UCSD-AML1 (cell line): ENCODE measurements at regions not wholly inside any gene's neighbourhood (a gene's known extent, or its start where the extent isn't known, plus 50 kb on each side); places are given as distances from the start of the nearest gene placed in this dataset.
"Not testable (repeated sequence)": the region's sequence is repeated elsewhere in the genome, so short reads cannot be mapped to it uniquely, and the experiment has no call there.

Experiments
- DNase-seq: peaks from one replicate; lab custom pipeline; 2025; ENCODE audit not compliant: unreplicated experiment; lab: John Stamatoyannopoulos, UW

- DNase-seq, result no peak
These were observed 119.2 kb upstream of the TMEM45B start for GRCh38 chr11:129696309-129696989.

GRCh38 chr11:129698212-129698611 is 117.4 kb upstream of the TMEM45B start:
- DNase-seq, result no peak

- DNase-seq, result no peak
These were observed 115.8 kb upstream of the TMEM45B start for GRCh38 chr11:129699711-129700304.

- DNase-seq, result no peak
These were observed 114.9 kb upstream of the TMEM45B start for GRCh38 chr11:129700701-129701100.

- no peak for DNase-seq
These were observed 113.9 kb upstream of the TMEM45B start for GRCh38 chr11:129701706-129702105.

- no peak for DNase-seq
These were observed 112.9 kb upstream of the TMEM45B start for GRCh38 chr11:129702410-129703398.

- no peak for DNase-seq
These were observed 111.8 kb upstream of the TMEM45B start for GRCh38 chr11:129703846-129704245.

GRCh38 chr11:129704831-129705230 is 110.8 kb upstream of the TMEM45B start:
- DNase-seq, result no peak

- DNase-seq, result no peak
These were observed 110.3 kb upstream of the TMEM45B start for GRCh38 chr11:129705341-129705740.

GRCh38 chr11:129705933-129706332 is 109.7 kb upstream of the TMEM45B start:
- DNase-seq, result no peak

- no peak for DNase-seq
These were observed 105.7 kb upstream of the TMEM45B start for GRCh38 chr11:129709801-129710398.

- no peak for DNase-seq
These were observed 105.2 kb upstream of the TMEM45B start for GRCh38 chr11:129710423-129710822.

GRCh38 chr11:129711760-129712159 is 103.9 kb upstream of the TMEM45B start:
- DNase-seq, result no peak

- DNase-seq, result not testable (repeated sequence)
These were observed 103.0 kb upstream of the TMEM45B start for GRCh38 chr11:129712486-129713240.

GRCh38 chr11:129719037-129719436 is 96.6 kb upstream of the TMEM45B start:
- no peak for DNase-seq

- DNase-seq, result no peak
These were observed 95.5 kb upstream of the TMEM45B start for GRCh38 chr11:129720156-129720555.

- no peak for DNase-seq
These were observed 94.7 kb upstream of the TMEM45B start for GRCh38 chr11:129720994-129721393.

- no peak for DNase-seq
These were observed 94.0 kb upstream of the TMEM45B start for GRCh38 chr11:129721685-129722084.

GRCh38 chr11:129722529-129722928 is 93.1 kb upstream of the TMEM45B start:
- DNase-seq, result no peak

- no peak for DNase-seq
These were observed 92.4 kb upstream of the TMEM45B start for GRCh38 chr11:129723146-129723760.
